Naive B cell (primary cell): ENCODE measurements at regions not wholly inside any gene's neighbourhood (a gene's known extent, or its start where the extent isn't known, plus 50 kb on each side); places are given as distances from the start of the nearest gene placed in this dataset.
"Not testable (repeated sequence)": the region's sequence is repeated elsewhere in the genome, so short reads cannot be mapped to it uniquely, and the experiment has no call there.

Experiments used
- ATAC-seq, 2 donors: fragments of 150-1000 bp; cut with Tn5 transposase; 2 replicates each; pipeline ENCODE4 v1.10.0; 2021; ENCODE audit warnings: low read depth in 2 of 2, mild to moderate bottlenecking in 2 of 2, moderate library complexity in 2 of 2
- DNase-seq: peaks from one replicate; pipeline ENCODE4 v3.0.0; 2022
- H3K27ac Mint-ChIP-seq, 6 donors: one replicate each; pipeline ENCODE4 v1.8.0; 2020 to 2022; ENCODE audit warnings: mild to moderate bottlenecking in 6 of 6, mixed read lengths in 6 of 6, moderate library complexity in 5 of 6, inconsistent platforms in 2 of 6
- H3K27me3 Mint-ChIP-seq, 3 donors: one replicate each; pipeline ENCODE4 v1.8.0; 2021 to 2022; ENCODE audit warnings: mixed read lengths in 3 of 3, mild to moderate bottlenecking in 1 of 3
- H3K36me3 Mint-ChIP-seq, 2 donors: one replicate each; pipeline ENCODE4 v1.8.0; 2020 to 2022; ENCODE audit warnings: mixed read lengths in 2 of 2, inconsistent platforms in 1 of 2, mild to moderate bottlenecking in 1 of 2
- H3K4me1 Mint-ChIP-seq, 3 donors: one replicate each; pipeline ENCODE4 v1.8.0; 2020 to 2022; ENCODE audit warnings: mixed read lengths in 3 of 3, inconsistent platforms in 1 of 3, mild to moderate bottlenecking in 1 of 3, moderate library complexity in 1 of 3
- H3K4me3 Mint-ChIP-seq, 8 donors: one replicate each; pipeline ENCODE4 v1.8.0; 2020 to 2022; ENCODE audit warnings: mild to moderate bottlenecking in 8 of 8, mixed read lengths in 8 of 8, moderate library complexity in 8 of 8, inconsistent platforms in 2 of 8
- H3K9me3 Mint-ChIP-seq, 7 donors: one replicate each; pipeline ENCODE4 v1.8.0; 2020 to 2022; ENCODE audit warnings: mixed read lengths in 7 of 7, mild to moderate bottlenecking in 5 of 7, inconsistent platforms in 2 of 7, moderate library complexity in 1 of 7

DNA sequence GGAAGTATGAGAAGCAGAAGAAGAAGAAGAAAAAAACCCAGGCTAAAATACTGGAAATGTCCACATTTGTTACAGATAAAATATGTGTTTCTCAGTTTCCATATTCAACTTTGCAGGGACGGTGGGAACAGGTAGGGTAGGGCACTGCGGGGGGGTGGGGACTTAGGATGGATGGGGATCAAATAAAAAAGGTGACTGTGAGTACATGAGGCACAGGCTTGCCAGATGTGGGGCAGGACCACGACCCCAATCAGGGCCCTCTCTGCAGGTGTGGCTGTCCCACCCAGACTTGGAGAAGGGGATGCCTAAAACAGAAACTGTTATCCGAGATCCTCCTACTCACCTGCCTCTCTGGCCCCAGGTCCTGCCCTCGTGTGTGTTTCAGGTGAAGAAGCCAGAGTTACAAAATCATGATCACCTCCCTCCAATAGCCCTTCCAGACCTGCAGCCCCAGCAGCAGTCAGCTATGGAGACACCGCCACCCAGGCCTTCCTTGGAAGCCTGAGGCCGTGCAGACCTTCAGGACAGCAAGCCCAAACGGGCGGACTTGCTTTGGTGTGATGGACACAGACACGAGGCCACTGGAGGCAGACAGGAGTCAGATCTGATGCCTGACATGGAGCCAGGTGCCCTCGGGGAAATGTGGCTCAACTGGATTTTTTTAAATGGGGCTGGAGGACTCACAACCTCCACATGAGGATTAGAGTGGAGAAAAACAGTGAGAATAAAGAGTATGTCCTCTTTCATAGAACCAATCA is 315.0 kb downstream of the BCL2L11 start:
- Mint-ChIP-seq H3K4me3 (peak overlapping the region in 2 of 8 donors; percentile 23 to 82), H3K4me1 (peaks cover 10 to 20% (median 11%) of the 10 kb centered on the region in 3 donors)
- not testable (repeated sequence) for H3K36me3 Mint-ChIP-seq, H3K27me3 Mint-ChIP-seq, H3K27ac Mint-ChIP-seq, DNase-seq, H3K9me3 Mint-ChIP-seq, ATAC-seq

DNA sequence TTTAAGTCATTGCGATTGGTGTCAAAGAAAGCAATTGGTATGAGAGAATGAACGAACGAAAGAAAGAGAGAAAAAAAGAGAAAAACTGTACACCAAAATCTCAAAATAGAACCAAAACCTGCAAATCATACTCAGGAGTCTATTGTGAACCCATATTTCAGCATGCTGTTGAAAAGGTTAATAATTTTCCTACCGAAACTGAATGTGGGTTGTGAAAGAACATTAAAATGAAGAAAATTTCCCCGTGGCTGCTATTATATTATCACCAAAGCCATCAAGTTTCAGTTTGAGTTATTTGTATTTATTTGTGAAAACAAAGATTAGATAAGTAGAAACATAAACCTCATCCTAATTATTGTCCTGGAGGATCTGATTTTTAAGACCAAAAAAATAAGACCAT is 315.7 kb downstream of the BCL2L11 start:
- H3K27me3 Mint-ChIP-seq, H3K4me3 Mint-ChIP-seq, ATAC-seq, DNase-seq, H3K36me3 Mint-ChIP-seq, H3K9me3 Mint-ChIP-seq, H3K27ac Mint-ChIP-seq: not testable (repeated sequence)
- H3K4me1 Mint-ChIP-seq: peaks cover 5 to 14% (median 6%) of the 10 kb centered on the region in 3 donors

DNA sequence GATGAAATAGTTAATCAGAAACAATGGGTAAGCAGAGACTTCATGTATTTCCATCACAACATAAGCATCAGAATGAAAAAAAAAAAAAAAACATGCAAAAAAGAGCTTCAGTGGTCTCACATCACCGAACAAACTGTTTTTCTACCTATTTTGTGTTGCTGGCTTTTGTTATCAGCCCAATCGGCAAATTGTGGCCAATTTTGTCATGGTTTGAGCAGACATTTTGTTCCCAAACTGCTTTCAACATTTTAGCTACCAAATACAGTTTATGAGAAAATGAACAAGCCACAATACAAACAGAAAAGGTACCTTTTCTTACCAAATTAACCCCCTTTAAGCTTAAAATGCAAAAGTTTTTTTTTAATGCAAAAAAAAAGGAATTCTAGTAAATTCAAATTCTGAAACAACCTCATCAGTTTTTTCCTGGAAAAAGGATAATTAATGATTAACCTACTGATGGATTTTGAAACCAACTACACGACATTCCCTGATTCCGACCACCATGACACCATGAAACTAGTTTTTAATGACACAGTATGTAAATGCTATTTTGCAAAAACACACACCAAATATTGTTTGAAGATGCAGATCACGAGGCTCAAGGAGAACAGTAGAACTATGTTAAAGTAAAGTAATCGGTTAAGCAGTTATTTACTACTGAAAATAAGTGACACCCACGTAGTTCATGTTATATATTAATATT is 316.7 kb downstream of the BCL2L11 start:
- H3K27ac Mint-ChIP-seq, H3K4me1 Mint-ChIP-seq, DNase-seq, H3K9me3 Mint-ChIP-seq, H3K27me3 Mint-ChIP-seq, H3K4me3 Mint-ChIP-seq, H3K36me3 Mint-ChIP-seq: not testable (repeated sequence)
- ATAC-seq: peak in 1 of 2 donors; percentile 37

GRCh38 chr2:111438161-111438560 is 317.4 kb downstream of the BCL2L11 start:
- not testable (repeated sequence) for H3K4me3 Mint-ChIP-seq, ATAC-seq, H3K4me1 Mint-ChIP-seq, DNase-seq, H3K27ac Mint-ChIP-seq, H3K9me3 Mint-ChIP-seq, H3K36me3 Mint-ChIP-seq, H3K27me3 Mint-ChIP-seq

DNA sequence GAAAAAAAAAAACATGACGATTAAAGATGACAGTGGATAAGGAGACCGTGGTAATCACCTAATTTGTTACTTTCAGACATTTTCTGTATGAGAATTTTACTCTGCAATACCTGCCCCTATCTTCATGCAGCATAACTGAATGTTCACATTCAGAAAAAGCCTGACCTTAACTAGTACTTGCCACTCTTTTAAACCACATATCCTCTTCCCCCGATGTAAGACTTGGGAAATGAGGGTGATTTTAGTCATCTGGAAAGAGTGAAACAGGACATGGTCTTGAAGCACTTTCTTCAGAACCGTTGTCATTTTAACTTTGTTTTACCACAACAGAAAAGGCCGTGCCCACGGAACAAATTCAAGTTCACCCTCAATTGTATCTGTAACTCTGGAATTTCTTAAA is 318.5 kb downstream of the BCL2L11 start:
- H3K27ac Mint-ChIP-seq, H3K27me3 Mint-ChIP-seq, DNase-seq: not testable (repeated sequence)

DNA sequence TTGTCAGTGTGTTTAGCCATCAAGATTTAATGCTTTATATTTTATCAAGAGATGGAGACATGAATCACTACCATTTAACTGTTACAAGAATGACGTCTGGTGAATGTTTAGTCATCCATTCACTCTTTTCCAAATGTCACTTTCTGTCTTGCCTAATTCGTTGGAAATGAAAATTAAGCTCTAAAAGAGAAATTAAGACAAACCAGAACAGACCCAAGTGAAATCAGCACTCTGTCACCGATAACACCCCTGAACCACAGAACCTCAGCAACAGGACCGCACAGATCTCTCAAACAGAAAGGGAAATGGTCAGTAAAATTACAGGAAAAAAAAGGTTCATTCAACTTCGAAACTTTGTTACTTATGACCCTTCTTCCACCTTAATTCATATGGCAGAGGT is 320.9 kb downstream of the BCL2L11 start:
- H3K36me3 Mint-ChIP-seq, H3K27ac Mint-ChIP-seq, ATAC-seq, H3K4me3 Mint-ChIP-seq, H3K9me3 Mint-ChIP-seq, H3K27me3 Mint-ChIP-seq, DNase-seq, H3K4me1 Mint-ChIP-seq: not testable (repeated sequence)

More for the DNA sequence above, 318.5 kb downstream of the BCL2L11 start:
- not testable (repeated sequence) for H3K4me1 Mint-ChIP-seq, H3K9me3 Mint-ChIP-seq, H3K36me3 Mint-ChIP-seq, ATAC-seq, H3K4me3 Mint-ChIP-seq

DNA sequence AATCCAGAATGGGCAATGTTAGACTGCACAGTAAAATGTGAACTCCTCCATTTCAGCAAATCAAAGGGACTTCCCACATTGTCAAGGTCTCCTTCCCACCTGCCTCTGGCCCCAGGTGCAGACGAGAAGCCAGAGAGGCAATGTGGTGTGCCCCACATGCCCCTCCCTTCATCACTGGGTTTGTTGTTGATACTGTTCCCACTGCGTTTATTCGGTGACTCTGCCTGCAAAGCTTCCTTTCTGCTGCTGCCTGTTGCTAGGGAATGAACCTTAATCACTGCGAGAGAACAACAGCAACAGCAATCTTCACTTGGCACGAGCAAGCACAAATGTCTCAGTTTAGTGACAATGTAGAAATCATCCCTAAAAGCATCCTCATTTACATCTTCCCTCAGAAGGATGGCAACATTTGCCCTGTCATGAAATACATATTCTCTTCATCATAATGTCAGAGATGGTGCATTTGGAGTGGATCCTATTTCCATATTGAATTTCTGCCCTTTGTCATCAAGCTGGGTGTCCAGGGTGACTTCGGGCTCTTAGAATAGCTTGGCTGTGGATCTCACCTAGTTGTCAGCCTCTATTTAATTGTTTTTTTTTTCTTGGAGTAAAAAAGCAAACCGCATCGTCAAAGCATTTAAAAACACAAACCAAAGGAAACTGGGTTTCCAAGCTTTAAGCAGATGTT is 322.2 kb downstream of the BCL2L11 start:
- H3K27ac Mint-ChIP-seq, H3K27me3 Mint-ChIP-seq, H3K4me1 Mint-ChIP-seq, H3K4me3 Mint-ChIP-seq, H3K9me3 Mint-ChIP-seq, H3K36me3 Mint-ChIP-seq, DNase-seq: not testable (repeated sequence)
- peak; percentile 95 to 96 for ATAC-seq

- not testable (repeated sequence) for H3K4me3 Mint-ChIP-seq, H3K4me1 Mint-ChIP-seq, DNase-seq, H3K36me3 Mint-ChIP-seq, H3K27ac Mint-ChIP-seq, H3K27me3 Mint-ChIP-seq, ATAC-seq, H3K9me3 Mint-ChIP-seq
Observed at GRCh38 chr2:111444516-111444915, 323.8 kb downstream of the BCL2L11 start.

- not testable (repeated sequence) for H3K27ac Mint-ChIP-seq, H3K4me3 Mint-ChIP-seq, H3K4me1 Mint-ChIP-seq, ATAC-seq, H3K9me3 Mint-ChIP-seq, DNase-seq, H3K27me3 Mint-ChIP-seq, H3K36me3 Mint-ChIP-seq
Observed at GRCh38 chr2:111445191-111445929, 324.6 kb downstream of the BCL2L11 start.

DNA sequence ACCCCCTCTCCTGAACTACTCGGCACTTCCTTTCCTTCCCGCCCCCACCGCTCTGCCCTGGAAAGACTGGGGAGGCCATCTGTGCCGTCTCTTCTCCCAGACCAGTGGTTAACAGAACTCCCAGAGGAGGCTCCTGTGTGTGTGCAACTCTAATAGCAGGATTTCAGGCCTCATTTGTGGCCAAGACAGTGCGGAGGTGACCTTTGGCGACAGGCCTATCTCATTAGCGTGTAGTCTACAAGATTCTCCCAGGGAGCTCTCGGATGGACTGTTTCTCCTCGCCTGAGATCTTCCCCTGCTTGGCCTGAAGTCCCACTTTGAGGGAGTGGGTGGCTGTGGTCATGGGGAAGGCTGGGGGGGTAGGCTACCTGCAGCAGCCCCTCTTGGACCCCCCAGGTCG is 325.2 kb downstream of the BCL2L11 start:
- H3K9me3 Mint-ChIP-seq, H3K36me3 Mint-ChIP-seq, H3K4me3 Mint-ChIP-seq, ATAC-seq, H3K27ac Mint-ChIP-seq, H3K4me1 Mint-ChIP-seq, H3K27me3 Mint-ChIP-seq, DNase-seq: not testable (repeated sequence)

DNA sequence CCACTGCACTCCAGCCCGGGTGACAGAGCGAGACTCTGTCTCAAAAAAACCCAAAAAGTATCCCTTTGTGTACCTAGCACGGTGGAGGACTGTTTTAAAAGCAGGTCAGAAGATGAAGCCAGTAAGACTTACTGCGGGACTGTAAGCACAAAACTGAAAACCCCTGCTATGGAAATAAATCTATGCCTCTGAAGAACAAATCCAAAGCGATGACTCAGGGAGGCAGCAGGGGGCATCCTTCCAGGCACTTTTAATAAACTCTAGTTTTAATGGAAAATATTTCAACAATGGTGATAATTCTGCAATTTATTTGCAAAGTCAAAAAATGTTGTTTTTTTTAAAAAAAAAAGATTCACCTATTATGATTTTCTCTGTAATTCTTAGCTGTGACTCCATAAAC is 326.8 kb downstream of the BCL2L11 start:
- not testable (repeated sequence) for H3K9me3 Mint-ChIP-seq, H3K27ac Mint-ChIP-seq, H3K36me3 Mint-ChIP-seq, DNase-seq, H3K4me3 Mint-ChIP-seq, H3K27me3 Mint-ChIP-seq, H3K4me1 Mint-ChIP-seq, ATAC-seq

DNA sequence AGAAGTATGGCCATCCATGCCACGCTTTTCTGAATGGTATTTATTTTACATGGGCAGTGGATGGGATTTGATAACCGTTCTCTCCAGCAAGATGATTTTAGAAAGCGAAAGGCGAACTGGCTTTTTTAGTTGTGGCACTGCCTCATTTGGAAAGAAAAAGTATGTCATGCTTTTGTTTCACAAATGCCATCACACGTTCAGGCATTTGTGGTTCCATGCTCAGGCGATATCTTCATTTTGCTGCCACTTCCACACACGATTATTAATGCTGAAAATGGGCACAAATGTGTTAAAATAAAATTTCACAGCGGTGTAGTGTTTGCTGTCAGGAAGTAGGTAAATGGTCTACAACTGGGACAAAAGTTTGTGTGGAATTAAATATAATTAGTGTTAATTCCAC is 328.1 kb downstream of the BCL2L11 start:
- DNase-seq, H3K36me3 Mint-ChIP-seq, H3K27ac Mint-ChIP-seq, H3K27me3 Mint-ChIP-seq, H3K4me3 Mint-ChIP-seq, H3K4me1 Mint-ChIP-seq, H3K9me3 Mint-ChIP-seq, ATAC-seq: not testable (repeated sequence)

DNA sequence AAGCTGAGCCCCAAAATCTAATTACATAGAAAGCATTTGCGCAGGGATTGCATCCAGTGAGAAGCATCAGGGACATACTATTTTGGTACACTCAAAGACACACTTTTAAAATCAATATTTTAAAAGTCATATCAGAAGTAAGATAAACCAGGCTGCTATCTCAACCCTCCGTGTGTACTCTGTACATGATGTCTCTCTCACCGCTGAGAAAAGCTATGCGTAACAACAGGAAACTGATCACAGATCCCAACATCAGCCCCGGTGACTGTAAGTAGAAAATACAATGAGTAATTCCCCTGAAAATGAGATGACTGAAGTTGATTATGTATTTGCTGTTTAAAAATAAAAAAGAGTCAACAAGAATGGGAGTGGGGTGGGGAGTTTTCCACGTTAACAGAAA is 329.8 kb downstream of the BCL2L11 start:
- H3K27me3 Mint-ChIP-seq, H3K9me3 Mint-ChIP-seq, DNase-seq, H3K36me3 Mint-ChIP-seq, H3K27ac Mint-ChIP-seq, H3K4me1 Mint-ChIP-seq, H3K4me3 Mint-ChIP-seq: not testable (repeated sequence)
- peak in 1 of 2 donors; percentile 34 for ATAC-seq
